HEK293 (cell line): ENCODE measurements at regions not wholly inside any gene's neighbourhood (a gene's known extent, or its start where the extent isn't known, plus 50 kb on each side); places are given as distances from the start of the nearest gene placed in this dataset.

Source experiments
- AEBP2 ChIP-seq: fragments of 450-650 bp; formaldehyde crosslinking; IDR thresholded peaks from 2 replicates; pipeline ENCODE4 v1.5.1; 2016; ENCODE audit warnings: missing biosample characterization, missing genetic modification characterization, borderline replicate concordance
- CTCF ChIP-seq: fragments of 450-650 bp; formaldehyde crosslinking; IDR thresholded peaks from 2 replicates; pipeline ENCODE4 v1.5.1; 2016; ENCODE audit warnings: missing biosample characterization, missing genetic modification characterization
- ELK4 ChIP-seq: IDR thresholded peaks from 2 replicates; pipeline ENCODE4 v1.6.1; 2011; ENCODE audit warnings: mild to moderate bottlenecking, low read depth, low read length, borderline replicate concordance
- KLF9 ChIP-seq: fragments of 450-650 bp; formaldehyde crosslinking; IDR thresholded peaks from 2 replicates; pipeline ENCODE4 v1.5.1; 2016; ENCODE audit warnings: missing biosample characterization, missing genetic modification characterization, low read depth
- REST ChIP-seq: fragments of 450-650 bp; formaldehyde crosslinking; IDR thresholded peaks from 2 replicates; pipeline ENCODE4 v1.5.1; 2016; ENCODE audit warnings: missing biosample characterization, missing genetic modification characterization
- SCRT1 ChIP-seq: fragments of 450-650 bp; formaldehyde crosslinking; IDR thresholded peaks from 2 replicates; pipeline ENCODE4 v1.5.1; 2016; ENCODE audit warnings: missing biosample characterization, missing genetic modification characterization, borderline replicate concordance
- TCF7L2 ChIP-seq: IDR thresholded peaks from 2 replicates; pipeline ENCODE4 v1.6.1; 2011; ENCODE audit warnings: low read depth, mild to moderate bottlenecking, inconsistent platforms, low read length, moderate library complexity, borderline replicate concordance
- ZBTB1 ChIP-seq: fragments of 450-650 bp; formaldehyde crosslinking; IDR thresholded peaks from 2 replicates; pipeline ENCODE4 v1.5.1; 2016; ENCODE audit warnings: missing biosample characterization, missing genetic modification characterization
- ZEB2 ChIP-seq: fragments of 450-650 bp; formaldehyde crosslinking; IDR thresholded peaks from 2 replicates; pipeline ENCODE4 v1.5.1; 2016; ENCODE audit warnings: missing biosample characterization, missing genetic modification characterization
- ZFP37 ChIP-seq: fragments of 450-650 bp; formaldehyde crosslinking; IDR thresholded peaks from 2 replicates; pipeline ENCODE4 v1.5.1; 2016; ENCODE audit warnings: missing biosample characterization, missing genetic modification characterization
- ZNF311 ChIP-seq: fragments of 450-650 bp; formaldehyde crosslinking; IDR thresholded peaks from 2 replicates; pipeline ENCODE4 v1.5.1; 2017; ENCODE audit warnings: missing biosample characterization, missing genetic modification characterization, borderline replicate concordance
- ZNF398 ChIP-seq: fragments of 450-650 bp; formaldehyde crosslinking; IDR thresholded peaks from 2 replicates; pipeline ENCODE4 v1.5.1; 2017; ENCODE audit warnings: missing biosample characterization, missing genetic modification characterization
- ZNF704 ChIP-seq: fragments of 450-650 bp; formaldehyde crosslinking; IDR thresholded peaks from 2 replicates; pipeline ENCODE4 v1.5.1; 2016; ENCODE audit warnings: missing biosample characterization, missing genetic modification characterization
- ZNF785 ChIP-seq: fragments of 450-650 bp; formaldehyde crosslinking; IDR thresholded peaks from 2 replicates; pipeline ENCODE4 v1.5.1; 2016; ENCODE audit warnings: missing biosample characterization, missing genetic modification characterization

GRCh38 chr10:129341087-129341486, 126.0 kb upstream of the MGMT start:
- TF ChIP-seq CTCF (no peak), KLF9 (tag by site-specific recombination) (no peak), SCRT1 (no peak), ZNF311 (tag by site-specific recombination) (no peak), ZNF785 (no peak), ZNF704 (tag by site-specific recombination) (no peak), ZBTB1 (tag by site-specific recombination) (no peak), ZEB2 (tag by site-specific recombination) (no peak), REST (tag by site-specific recombination) (no peak), TCF7L2 (no peak), ZFP37 (tag by site-specific recombination) (no peak), ELK4 (no peak), AEBP2 (no peak), ZNF398 (tag by site-specific recombination) (no peak)
